AG08396 (cell line): ENCODE measurements at regions not wholly inside any gene's neighbourhood (a gene's known extent, or its start where the extent isn't known, plus 50 kb on each side); places are given as distances from the start of the nearest gene placed in this dataset.

Experiments used
- DNase-seq: peaks from one replicate; pipeline ENCODE4 v3.0.0; 2012; ENCODE audit warnings: low spot score, mixed read lengths

DNA sequence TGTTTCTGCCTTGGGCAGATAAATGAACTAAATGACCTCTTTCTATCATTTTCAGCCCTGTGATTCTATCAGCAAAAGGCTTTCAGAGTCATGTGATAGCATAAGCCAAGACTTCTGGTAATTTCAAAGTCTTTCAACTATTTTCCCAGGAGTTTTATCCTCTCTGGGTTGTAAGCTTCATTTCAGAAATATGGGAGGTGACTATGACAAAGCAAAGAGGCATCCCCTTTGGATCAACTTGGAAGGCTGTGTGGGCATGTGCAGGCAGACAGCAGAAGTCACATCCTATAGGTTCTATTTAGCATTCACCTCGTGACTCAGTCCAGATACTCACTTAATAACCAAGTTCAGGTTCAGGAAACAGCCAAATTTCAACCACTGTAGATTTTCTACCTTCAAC, 149.0 kb upstream of the FST start:
- DNase-seq = peak; percentile 22

DNA sequence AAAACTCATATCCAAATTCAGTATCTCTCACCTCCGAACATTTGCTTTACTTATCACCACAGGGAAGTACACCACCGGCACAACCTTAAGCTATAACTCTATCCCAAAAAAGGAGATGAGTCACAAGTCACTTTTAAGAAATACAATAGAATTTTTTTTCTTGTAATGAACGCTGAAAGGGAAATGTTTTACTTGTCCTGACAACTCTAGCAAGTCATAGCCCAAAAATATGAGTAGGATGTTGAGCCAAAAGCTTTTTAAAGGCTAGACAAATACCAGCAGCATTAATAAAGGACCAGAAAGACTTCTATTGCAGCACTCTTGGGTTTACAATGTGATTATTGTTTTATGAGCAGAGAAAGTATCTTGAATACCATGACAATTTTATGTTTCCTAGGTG, 147.3 kb upstream of the FST start:
- no peak for DNase-seq

DNA sequence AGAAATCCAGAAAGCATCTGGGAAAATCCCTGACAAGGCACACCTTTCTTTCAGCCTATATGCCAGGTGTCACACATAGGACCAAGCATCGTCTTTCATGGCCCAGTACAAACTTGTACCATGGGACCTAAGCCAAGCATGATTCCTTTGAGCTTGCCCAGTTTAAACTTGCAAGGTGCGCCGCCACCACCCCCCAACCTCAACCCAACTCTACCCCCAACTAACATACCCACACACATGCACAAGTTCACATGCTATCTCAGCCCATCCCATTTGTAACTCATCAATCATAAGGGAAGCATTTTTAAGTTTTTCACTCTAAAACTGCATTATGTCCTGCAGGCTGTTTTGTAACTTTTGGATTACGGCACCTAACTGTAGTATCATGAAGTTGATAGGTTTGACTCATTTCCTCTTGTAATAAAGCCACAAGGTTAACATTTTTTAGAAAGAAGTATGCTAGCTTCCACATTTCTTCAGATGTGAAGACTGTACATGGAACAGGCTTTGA, 145.9 kb upstream of the FST start:
- DNase-seq = peak; percentile 15

DNA sequence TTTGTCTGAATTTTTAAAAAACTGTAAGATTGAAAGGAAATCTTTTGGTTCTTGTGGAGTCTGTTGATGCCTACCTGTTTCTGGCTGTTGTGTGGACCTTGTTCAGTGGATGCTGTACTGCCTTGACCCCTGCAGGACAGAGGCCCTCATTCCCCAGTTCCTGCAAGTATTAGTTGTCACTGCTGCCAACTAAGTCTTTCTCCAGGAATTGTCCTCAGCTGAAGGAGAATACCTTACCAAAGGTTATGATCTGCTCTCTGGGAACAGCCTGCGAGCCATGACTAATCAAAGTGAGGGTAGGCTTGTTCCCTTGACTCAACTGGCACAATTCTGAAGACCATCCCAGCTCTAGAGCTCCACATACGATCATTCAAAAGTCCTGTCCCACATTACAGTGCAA, 145.3 kb upstream of the FST start:
- no peak for DNase-seq

DNA sequence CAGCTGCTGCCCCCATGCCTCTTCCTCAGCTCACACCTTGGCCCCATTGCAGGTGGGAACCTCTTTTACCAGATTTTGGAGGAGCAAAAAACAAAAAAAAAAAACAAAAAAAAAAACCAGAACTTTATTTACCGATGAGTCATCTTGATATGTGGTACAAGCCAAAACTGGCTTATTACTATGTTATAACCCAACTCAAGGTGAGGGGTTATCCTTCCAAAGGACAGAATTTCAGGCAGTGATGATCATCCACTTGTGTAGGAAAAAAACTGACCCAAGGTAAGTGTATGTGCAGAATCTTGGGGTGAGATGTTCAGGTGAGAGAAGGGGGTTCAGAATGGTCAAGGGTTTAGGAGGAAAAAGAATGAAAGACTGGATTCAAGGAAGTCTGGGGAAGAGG, 142.6 kb upstream of the FST start:
- no peak for DNase-seq

DNA sequence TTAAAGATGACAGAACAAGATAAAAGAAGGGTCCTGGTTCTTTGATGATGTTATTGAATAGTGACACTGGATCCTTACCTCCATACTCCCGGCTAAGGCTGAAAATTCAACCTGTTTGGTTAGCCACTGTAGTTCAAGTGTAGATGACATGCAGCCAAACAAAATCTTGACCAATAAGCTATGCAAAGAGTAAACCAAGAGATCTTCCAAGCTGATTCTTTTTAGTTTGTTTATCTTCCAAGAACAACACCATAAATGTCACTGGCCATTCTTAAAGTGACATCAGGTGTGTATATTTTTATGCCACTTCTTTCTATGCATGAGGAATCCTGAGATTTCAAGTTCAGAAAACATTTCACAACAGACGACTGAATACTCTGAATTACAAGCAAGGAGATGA, 141.5 kb upstream of the FST start:
- DNase-seq = no peak

DNA sequence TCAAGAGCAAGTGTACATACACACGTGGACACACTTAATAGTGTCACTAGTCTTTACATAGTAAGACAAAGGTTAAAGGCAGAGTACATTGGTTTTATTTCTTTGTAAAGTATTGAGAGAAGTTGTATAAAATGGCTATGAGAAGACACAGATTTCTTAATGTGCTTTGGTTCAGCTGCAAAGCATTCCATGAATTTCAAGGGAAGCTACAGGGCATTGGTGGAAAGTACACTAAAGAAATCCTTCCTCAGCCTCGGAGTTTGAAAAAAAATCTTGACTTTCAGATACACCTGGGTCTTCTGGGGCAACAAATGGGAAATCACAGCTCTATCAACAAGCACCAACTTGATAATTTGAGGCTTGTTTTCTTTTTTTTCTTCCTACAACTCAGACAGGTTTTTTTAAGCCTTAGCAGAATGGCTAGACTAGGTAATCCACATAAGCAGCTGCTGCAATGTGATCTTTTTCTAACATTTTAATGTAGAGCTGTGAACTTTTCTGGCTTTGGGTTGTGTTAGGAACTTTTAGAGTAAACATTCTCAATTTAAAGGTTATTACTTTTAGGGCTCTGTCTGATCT, 140.4 kb upstream of the FST start:
- no peak for DNase-seq

DNA sequence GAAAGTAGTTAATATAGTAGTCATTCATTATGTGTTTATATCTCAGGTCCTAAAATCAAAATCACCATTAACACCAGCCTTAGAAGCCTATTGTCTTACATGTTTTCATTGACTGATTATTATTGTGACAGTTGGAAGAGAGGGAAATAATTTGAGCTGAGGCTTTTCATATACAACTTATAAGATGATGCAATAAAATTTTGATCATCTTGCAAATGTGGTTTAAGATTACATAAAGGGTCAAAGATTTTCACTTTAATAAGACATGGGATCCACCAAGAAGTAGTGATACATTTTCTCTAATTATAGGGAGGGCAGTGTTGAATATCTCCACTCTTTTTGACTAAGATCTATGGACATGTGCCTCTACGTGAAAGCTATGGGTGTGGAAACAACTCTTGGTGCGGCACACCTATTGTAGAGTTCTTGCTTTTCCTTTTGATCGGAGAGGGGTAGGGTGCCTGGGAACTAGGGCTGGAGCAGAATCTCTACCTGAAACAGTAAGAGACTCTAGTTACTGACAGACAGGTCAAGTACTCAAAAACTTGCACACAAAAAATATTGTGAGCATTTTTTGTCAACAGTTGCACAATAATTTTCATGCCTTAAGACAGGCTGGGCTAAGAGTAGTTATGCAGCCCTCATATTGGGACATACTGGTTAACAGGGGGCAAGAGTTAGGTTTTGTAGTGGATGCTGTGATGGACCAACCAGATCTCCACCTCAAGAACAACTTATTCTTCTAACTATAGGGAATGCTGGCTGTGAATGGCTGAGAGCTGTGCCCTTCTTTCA, 139.3 kb upstream of the FST start:
- no peak for DNase-seq

DNA sequence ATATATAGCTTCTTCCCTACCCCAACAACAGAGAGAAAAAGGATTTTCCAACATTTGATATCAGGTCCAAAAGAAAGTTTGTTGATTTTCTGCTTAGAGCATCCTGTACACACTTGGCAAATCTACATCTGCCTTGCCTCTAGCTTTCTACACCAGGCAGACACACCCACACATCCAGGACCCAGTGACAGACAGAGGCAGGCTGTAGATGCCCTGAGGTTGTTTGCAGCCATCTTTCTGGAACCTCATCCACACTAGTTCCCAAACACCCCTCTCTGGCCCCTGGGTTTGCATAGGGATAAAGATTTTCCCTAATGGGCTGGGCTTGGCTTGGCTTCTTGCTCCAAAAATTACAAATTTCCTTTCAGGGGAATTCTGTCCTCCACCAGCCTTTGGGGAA, 138.2 kb upstream of the FST start:
- DNase-seq = no peak

DNA sequence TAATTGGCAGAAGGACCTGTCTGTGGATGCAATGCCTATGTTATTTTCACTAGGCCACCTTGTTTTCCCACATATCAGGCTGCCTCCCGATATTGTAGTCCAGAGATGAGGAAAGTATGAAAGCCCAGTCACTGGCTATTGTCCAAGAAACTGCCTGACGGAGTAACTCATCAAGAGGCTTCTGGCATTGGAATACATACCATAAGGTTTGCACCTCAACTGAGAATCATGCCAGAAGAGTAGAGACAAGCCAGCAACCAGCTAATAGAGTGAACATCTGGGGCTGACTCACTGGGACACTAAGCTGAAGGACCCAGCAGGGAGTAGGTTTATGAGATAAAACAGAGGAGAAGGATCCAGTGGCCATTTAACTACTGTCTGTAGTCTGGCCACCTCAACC, 137.2 kb upstream of the FST start:
- peak; percentile 54 for DNase-seq

DNA sequence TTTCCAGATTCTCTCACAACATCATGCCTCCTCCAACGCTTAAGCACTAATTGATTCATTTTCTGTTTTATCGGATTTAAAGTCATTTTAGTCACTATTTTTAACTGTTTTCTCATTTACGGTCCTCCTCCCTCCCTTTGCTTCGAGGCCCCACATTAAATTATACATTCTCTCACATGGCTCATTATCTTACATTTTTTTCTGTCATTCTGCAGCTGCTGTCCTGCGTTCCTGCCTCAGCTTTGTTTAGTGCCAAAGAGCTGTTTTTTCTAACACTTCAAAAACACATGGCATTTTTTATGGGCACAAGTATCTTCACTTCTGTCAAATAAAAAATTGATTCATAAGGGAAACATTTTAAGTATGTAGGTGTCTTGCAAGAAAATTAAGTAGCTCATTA, 130.1 kb upstream of the FST start:
- DNase-seq = no peak

DNA sequence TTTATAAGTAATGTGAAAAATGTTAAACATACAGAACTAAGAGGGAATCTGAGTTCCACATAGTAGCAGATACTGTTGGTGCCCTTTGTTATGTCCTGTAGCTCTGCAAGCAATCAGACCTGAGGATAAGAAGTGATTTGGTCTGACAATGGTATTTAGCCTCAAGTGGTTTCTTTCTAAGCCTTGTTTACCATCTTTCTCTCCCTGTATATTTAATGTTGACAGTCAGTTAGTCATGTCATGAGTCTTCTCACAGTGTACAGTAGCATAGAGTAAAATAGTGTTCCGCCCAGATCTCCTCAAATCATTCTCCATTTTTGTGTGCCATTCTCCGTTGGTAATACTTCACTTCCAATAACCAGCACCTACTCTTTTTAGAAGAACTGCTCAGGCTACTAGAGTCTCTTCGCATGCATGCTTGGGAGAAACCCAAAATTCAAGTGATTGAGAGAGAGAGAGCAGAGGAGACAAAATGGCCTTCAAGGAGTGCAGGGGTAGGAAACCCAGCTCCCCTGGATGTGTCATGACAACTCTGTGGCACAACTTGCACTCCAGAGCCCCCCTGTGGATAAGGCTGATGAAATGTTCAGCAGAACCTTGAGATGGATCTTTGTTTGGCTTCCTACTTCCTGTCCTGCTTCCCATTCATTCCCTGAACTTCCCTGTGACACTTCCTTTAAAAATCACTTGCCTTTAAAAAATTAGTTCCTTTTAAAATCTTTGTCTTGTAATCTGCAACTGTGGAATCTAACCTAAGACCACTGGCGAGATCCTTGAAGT, 129.2 kb upstream of the FST start:
- no peak for DNase-seq

DNA sequence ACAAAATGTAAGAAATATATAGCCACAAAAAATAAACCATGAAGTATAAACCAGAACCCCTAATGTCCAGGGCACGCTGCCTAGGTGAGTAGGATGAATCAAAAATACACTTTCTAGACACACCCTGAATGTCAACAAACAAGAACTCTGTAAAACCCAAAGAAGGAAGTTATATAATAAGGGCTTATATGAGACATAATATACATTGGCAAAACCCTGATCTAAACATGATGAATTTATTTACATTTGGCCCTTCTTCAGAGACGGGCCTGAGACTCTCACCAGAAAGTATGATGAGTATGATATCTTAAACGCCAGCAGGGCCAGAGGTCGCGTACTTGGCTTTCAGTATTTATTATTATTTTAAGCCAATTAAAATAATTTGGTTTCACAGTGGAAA, 125.1 kb upstream of the FST start:
- DNase-seq = no peak

DNA sequence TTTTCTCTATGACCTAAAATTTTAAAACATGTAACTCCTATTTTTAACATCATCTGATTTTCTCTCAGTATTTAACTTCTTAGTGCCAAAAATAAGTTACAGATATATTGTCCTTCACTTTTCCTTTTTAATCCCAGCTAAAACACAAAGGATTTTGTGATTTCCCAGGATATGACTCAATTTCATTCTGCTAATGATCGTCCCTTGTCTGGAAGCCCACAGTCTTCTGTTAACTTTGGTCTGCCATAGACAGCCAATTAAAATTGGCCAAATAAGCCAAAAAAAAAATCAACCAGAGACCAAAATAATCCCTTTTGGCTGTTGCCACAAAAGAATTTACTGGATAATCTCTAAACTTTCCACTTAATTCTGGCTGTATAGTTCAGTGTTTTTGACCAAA, 124.5 kb upstream of the FST start:
- no peak for DNase-seq

DNA sequence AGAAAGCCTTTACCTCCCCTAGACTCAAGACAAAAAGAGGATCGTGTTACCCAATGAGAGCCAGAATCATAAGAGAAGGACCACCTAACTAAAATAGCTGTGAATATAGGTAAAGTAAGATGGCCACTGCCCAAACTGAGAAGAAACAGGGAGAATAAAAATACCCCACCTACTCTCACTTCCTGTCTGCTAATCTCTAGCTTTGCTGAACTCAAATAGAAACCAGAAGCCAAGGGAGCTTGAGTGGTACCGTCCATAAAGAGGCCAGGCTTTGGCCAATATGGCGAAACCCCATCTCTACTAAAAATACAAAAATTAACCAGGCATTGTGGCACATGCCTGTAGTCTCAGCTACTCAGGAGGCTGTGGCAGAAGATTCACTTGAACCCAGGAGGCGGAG, 123.0 kb upstream of the FST start:
- no peak for DNase-seq

DNA sequence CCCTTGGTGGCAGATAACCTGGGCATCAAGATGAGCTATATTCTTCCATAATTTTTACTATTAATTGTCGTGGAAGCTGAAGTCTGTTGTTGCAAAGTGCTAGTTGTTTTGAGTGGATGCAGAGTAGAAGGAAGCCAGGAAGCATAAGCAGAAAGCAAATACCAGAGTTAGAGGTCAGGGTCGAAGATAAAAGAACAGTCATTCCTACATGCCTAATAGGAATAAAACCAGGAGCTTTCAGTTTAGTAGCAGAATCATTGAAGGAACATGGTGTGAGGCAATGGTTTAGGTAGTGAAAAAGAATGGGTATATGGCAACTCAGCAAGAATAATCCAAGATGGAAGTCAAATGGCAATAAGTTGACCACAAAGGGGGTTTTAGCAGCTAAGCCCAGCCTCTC, 121.6 kb upstream of the FST start:
- no peak for DNase-seq

DNA sequence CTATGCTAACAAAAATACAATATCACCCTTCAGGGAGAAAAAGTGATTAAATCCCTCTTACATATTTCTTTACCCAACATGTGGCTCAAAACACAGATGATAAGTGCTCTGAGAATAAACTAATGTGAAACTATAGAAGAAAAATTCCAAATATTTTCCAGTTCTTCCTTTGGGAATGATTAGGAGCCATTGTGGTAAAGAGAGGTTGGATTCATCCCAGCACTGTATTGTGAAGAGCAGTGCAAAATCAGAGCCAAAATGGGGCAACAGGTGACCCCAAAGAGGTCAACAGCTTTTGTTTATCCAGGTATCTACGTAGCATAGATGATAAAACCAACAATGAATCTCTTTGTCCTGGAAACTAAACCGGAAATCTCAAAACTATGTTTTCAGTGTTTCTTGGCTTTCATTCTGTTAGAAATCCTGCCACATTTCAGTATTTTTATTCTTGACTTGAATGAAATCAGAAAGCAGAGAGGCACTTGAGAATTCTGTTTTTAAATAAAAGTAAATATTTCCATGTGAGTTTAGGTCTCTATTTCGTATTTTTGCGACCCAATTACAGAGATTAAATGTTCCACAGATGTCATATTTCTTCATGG, 120.4 kb upstream of the FST start:
- no peak for DNase-seq

DNA sequence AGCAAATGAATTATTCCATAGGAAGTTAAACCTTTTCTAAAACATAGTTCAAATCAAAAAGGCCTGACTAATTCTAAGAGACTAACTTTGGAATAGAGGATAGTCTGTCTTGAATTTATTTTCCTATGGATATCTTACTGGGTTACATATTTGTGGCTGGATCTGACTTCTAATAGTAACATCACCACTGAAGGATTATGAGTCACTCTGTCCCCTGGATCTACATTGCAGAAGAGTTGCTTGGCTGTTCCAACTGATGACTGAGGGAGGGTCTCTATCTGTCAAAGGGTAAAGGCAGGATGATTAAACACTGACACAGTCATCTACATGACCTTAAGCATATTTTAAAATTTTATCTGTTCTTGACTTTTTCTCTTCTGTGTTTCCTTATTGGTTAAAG, 119.6 kb upstream of the FST start:
- DNase-seq = peak; percentile 42

DNA sequence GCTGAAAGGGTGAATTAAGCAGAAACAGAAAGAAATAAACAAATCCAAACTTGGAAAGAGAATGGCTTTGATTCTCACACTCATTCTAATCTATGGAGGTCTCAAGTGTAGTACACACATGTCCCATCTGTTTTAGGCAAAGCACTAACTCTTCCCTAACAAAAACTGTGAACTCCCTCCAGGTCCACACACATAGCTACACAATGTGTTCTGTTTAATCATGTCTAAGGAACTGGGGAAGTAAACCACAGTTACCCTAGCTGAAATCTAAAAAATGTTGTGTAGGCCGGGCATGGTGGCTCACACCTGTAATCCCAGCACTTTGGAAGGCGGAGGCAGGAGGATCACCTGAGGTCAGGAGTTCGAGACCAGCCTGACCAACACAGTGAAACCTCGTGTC, 118.7 kb upstream of the FST start:
- DNase-seq = no peak

DNA sequence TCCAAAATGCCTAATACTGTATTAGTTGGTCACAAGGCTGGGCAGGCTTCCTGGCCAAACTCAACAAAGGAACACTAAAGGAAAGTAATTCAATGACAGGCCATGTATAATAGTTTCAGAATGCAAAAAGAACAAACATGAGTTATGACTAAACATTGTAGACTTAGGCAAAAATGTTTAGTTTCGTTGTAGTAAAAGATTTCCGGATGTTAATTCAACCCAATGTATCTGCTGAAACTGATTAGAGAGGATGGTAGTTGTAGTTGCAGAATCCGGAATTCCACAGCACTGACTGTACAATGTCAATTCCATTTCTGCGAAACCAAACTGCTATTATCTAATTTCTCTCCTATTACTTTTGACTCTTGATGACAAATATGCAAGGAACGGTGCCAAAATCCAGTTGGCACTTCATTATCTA, 117.9 kb upstream of the FST start:
- peak; percentile 47 for DNase-seq

DNA sequence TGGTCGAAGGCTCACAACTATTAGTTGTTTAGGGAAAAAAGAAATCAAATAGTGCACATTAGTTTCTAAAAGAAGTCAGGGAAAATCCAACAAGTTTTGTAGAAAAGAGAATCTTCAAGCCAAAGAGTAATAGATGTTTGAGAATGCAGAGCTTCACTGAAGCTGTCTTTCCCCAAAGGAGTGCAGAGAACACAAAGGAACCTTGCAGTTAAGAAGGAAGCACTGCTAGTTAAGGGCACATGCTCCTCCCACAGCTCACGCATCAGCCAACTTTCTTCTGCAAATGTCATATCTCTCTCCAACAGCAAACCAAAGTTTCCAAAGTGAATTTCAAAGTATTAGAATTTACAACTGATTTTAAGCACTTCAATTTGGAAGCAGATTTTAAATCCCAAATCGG, 116.4 kb upstream of the FST start:
- DNase-seq = no peak

DNA sequence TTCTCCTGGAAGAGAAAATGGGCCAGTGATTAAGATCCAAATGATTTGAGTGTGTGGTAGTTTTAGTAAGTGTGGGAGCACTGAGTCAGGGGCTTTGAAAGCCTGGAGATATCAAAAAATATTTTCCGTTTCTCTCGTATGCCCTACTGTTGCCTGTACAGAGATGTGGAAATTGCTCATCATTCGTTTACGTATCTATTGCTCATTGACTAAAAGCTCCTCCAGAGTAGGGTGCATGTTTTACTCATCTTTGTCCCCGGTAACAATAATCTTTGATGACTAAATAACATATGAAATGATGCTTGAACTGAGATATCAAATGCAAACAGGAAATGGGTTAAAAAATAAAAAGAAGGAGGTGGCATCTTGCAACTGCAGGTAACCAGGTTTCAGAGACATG, 114.2 kb upstream of the FST start:
- no peak for DNase-seq

DNA sequence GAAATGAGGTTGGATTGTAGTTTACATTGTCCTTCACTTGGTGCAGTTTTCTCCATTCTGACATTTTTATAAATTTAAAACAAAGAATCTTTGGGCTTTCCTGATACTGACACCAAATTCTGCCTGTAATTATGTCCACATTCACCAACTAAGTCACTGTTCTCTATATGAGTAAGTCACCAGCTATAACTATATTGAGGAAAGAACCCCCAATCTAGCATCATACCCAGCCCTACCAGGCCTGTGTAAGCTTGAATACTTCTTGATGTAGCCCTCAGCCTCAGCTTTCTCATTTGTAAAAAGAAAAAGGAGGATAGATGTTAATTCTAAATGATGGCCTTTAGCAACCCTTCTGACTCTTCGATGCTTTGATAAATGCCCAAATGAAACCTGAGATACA, 112.7 kb upstream of the FST start:
- no peak for DNase-seq
